ENCODE measurements at regions not wholly inside any gene's neighbourhood (a gene's known extent, or its start where the extent isn't known, plus 50 kb on each side); places are given as distances from the start of the nearest gene placed in this dataset.
A peak's percentile ranks its signal among the peaks of the same experiment; 100 is the strongest.

DNA sequence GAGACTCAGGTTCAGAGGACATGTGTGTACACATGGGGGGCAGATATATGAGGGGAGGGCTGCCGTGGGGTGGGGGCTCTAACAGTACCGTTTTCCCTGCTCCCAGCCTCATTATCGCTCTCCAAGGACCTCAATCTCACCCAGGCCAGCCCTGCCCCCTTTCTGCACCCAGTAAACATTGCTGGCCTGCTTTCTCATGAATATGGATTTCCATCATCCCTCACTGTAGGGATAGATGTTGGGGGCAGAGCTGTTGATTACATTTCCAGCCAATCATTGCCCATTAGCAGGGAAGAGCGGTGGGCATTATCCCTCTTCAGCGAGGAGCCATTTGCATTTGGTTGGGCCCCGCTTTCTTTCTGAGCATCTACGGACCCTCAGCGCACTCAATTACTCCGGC lies 273.8 kb downstream of the RPS6KC1 start:
- WGBS, 10 experiments: 40 to 100% (median 92%) methylated on average over 1 to 6 of the region's 9 CpGs; no CpG with 5 or more reads in 2 of the 10 experiments
- H3K27ac ChIP-seq: peak overlapping the region in 1 of 2 donors; percentile 35
- H3K4me1 ChIP-seq (replicated peaks in 1 of 2): peaks cover 12 to 18% of the 10 kb centered on the region in 2 donors
- ATAC-seq (replicated peaks in 6 of 8): peak in 5 of 8 experiments; percentile 49 to 85 (median 62)
- in situ Hi-C loops (cut with MboI; ENCODE audit: low pct_unique_long_range_greater_than_20kb in 2 of 9, low sequenced_read_pairs in 9 of 9, unreplicated experiment in 9 of 9): no loop called here
- no peak overlapping the region for H3K4me3 ChIP-seq

DNA sequence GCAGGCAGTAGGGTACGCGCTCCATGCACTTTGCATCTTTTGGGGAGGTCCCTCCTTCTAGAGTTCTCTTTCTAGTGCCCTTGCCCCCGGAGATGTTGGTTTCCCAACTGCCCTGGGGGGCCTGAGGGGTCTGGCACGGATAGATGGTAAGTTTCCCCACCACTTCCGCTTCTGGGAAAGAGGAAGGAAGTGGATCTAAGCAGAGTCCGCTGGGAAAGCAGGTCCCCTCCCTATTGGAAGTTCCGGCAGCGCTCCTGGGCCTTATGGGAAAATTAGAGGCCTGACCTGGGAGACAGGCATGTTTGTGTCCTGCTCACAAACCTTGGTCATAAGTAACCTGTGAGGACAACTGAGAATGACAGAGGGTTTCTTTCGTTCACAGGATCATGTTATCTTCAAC lies 274.4 kb downstream of the RPS6KC1 start:
- in situ Hi-C loops (cut with MboI; ENCODE audit: low pct_unique_long_range_greater_than_20kb in 2 of 9, low sequenced_read_pairs in 9 of 9, unreplicated experiment in 9 of 9): no loop called here
- no peak overlapping the region for H3K27ac ChIP-seq
- H3K4me1 ChIP-seq (replicated peaks in 1 of 2): peaks cover 12 to 15% of the 10 kb centered on the region in 2 donors
- no peak for ATAC-seq (replicated peaks in 6 of 8)
- H3K4me3 ChIP-seq: no peak overlapping the region
- whole genome bisulfite sequencing, 10 experiments: 72 to 100% (median 90%) methylated on average over 2 to 9 of the region's 9 CpGs; no CpG with 5 or more reads in 3 of the 10 experiments

DNA sequence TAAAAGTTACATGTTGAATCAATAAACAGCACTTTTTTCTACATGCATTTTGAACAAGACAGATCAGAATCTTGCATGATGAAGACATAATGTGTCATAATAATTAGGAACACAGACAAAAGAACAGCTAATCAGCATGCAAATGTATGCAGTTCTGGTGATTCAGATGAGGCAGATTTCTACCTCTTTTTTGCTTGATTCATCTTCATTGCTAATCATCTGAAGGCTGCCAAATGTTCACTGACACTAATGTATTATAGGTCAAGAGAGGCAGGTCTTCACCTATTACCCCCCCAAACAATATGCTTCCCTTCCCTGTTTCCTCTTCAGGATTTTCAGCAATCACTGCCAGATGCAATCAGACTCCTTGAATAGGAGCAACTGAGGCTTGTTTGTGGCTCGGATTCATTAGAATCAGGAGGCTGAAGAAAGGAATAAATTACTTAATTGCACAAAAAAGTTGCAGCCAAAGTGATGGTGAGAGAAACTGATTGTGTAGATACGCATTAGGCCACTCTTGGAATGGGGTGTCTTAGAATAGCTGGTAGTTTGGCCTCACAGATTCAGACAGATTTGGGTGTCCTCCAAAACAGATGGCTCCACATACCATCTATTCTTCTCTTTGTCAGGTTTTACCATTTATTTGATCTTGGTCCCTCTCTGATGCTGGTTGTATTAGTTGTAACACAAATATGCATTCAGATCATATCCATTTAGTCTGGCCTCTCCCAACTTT lies 275.4 kb downstream of the RPS6KC1 start:
- H3K27ac ChIP-seq: no peak overlapping the region

DNA sequence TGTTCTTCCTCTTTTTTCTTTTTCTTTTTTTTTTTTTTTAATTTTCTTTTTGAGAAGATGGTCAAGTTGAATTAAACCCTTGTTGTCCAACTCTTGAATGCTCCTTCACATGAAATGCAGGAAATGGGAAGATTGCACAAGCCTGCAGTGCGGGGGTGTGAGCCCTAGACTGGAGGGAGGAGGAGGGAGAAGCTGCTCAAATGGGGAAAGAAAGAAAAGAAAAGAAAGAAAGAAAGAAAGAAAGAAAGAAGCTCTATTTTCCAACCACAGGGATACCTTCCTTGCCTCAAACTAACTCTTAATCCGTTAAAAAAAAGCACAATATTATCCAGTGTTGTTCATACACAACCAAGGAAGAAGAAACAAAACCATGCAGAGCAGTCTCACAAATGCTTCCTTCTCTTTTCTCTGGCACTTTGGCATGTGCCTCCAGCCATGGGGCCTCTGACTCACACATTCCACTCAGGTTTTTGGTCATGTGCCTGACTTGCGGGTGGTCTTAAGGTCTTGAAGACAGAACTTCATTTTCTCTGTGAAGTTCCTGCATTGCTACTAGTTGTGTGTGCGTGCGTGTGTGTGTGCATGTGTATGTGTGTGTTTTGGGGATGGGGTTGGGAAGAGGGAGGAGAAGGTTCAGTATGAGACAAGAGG lies 276.1 kb downstream of the RPS6KC1 start:
- H3K27ac ChIP-seq: no peak overlapping the region
- ATAC-seq (replicated peaks in 6 of 8): peak in 2 of 8 experiments; percentile 59 to 74
- in situ Hi-C loops (cut with MboI; ENCODE audit: low pct_unique_long_range_greater_than_20kb in 2 of 9, low sequenced_read_pairs in 9 of 9, unreplicated experiment in 9 of 9): no loop called here

More for the DNA sequence above, 275.4 kb downstream of the RPS6KC1 start:
- WGBS, 10 experiments: 13 to 100% (median 83%) methylated on average over 1 to 2 of the region's 2 CpGs
- H3K4me3 ChIP-seq: no peak overlapping the region
- in situ Hi-C loops (cut with MboI; ENCODE audit: low pct_unique_long_range_greater_than_20kb in 2 of 9, low sequenced_read_pairs in 9 of 9, unreplicated experiment in 9 of 9): no loop called here
- H3K4me1 ChIP-seq (replicated peaks in 1 of 2): peaks cover 12 to 15% of the 10 kb centered on the region in 2 donors
- ATAC-seq (replicated peaks in 6 of 8): peak in 1 of 8 experiments; percentile 23

DNA sequence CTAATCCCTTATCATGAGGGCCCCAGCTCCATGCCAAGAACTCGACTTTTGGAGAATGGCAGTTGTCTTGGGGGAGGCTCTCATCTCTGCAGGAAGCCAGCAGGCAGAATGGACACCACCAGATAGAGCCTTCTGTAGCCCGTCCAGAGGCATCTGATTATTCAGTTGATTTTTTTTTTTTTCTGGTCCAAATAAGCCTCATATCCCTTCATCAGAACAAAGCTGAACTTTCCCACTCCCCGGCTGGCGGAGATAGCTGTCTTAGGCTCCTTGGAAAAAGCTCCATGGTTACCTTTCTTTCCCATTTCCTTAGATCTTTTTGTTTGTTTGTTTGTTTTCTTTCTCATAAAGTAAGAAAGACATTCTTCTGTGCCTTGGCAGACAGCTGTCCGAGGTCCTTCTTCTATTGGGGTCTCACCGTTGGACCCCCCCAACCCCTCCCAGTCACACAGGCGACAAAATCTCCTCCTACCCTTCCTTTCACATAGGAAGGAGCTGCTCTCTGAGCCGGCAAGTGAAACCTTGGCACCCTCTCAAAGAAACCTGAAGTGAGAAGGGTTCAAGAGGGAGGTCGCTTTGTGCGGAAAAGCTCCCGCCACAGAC lies 278.5 kb downstream of the RPS6KC1 start:
- 0 to 78% (median 66%) methylated on average over 1 to 10 of the region's 11 CpGs for WGBS, 10 experiments
- ATAC-seq (replicated peaks in 6 of 8): peak in 3 of 8 experiments; percentile 36 to 84 (median 66)
- in situ Hi-C loops (cut with MboI; ENCODE audit: low pct_unique_long_range_greater_than_20kb in 2 of 9, low sequenced_read_pairs in 9 of 9, unreplicated experiment in 9 of 9): no loop called here
- Histone ChIP-seq H3K4me3 (no peak overlapping the region), H3K27ac (no peak overlapping the region), H3K4me1 (replicated peaks in 1 of 2) (peaks cover 11 to 12% of the 10 kb centered on the region in 2 donors)

More for the DNA sequence above, 276.1 kb downstream of the RPS6KC1 start:
- peaks cover 12 to 15% of the 10 kb centered on the region in 2 donors for H3K4me1 ChIP-seq (replicated peaks in 1 of 2)
- no peak overlapping the region for H3K4me3 ChIP-seq
- WGBS, 10 experiments: 6 to 95% (median 58%) methylated on average over 2 to 5 of the region's 5 CpGs; no CpG with 5 or more reads in 2 of the 10 experiments

- ATAC-seq (replicated peaks in 6 of 8): no peak
- Histone ChIP-seq H3K27ac (no peak overlapping the region), H3K4me1 (replicated peaks in 1 of 2) (peaks cover 4 to 8% of the 10 kb centered on the region in 2 donors), H3K4me3 (no peak overlapping the region)
- 29 to 100% (median 93%) methylated on average over 1 to 3 of the region's 3 CpGs; no CpG with 5 or more reads in 3 of the 10 experiments for WGBS, 10 experiments
- in situ Hi-C loops (cut with MboI; ENCODE audit: low pct_unique_long_range_greater_than_20kb in 2 of 9, low sequenced_read_pairs in 9 of 9, unreplicated experiment in 9 of 9): no loop called here
Observed at GRCh38 chr1:213330281-213330680, 279.2 kb downstream of the RPS6KC1 start.

- in situ Hi-C loops (cut with MboI; ENCODE audit: low pct_unique_long_range_greater_than_20kb in 2 of 9, low sequenced_read_pairs in 9 of 9, unreplicated experiment in 9 of 9): no loop called here
- Histone ChIP-seq H3K27ac (no peak overlapping the region), H3K4me3 (no peak overlapping the region), H3K4me1 (replicated peaks in 1 of 2) (peaks cover 1 to 8% of the 10 kb centered on the region in 2 donors)
- WGBS, 10 experiments: 75 to 100% (median 92%) methylated on average over 1 to 4 of the region's 4 CpGs; no CpG with 5 or more reads in 2 of the 10 experiments
- no peak for ATAC-seq (replicated peaks in 6 of 8)
Observed at GRCh38 chr1:213331631-213332175, 280.7 kb downstream of the RPS6KC1 start.

GRCh38 chr1:213332491-213332890 lies 281.4 kb downstream of the RPS6KC1 start:
- Histone ChIP-seq H3K4me1 (replicated peaks in 1 of 2) (peaks cover 7 to 8% of the 10 kb centered on the region in 2 donors), H3K27ac (no peak overlapping the region), H3K4me3 (no peak overlapping the region)
- 20 to 86% (median 50%) methylated on average over 1 to 4 of the region's 4 CpGs; no CpG with 5 or more reads in 2 of the 10 experiments for WGBS, 10 experiments
- no peak for ATAC-seq (replicated peaks in 6 of 8)
- in situ Hi-C loops (cut with MboI; ENCODE audit: low pct_unique_long_range_greater_than_20kb in 2 of 9, low sequenced_read_pairs in 9 of 9, unreplicated experiment in 9 of 9): no loop called here

GRCh38 chr1:213333121-213333520 lies 282.1 kb downstream of the RPS6KC1 start:
- no peak for ATAC-seq (replicated peaks in 6 of 8)
- no peak overlapping the region for H3K4me3 ChIP-seq
- 0 to 95% (median 85%) methylated on average over 1 to 5 of the region's 5 CpGs; no CpG with 5 or more reads in 2 of the 10 experiments for WGBS, 10 experiments
- in situ Hi-C loops (cut with MboI; ENCODE audit: low pct_unique_long_range_greater_than_20kb in 2 of 9, low sequenced_read_pairs in 9 of 9, unreplicated experiment in 9 of 9): no loop called here
- H3K4me1 ChIP-seq (replicated peaks in 1 of 2): peaks cover 7 to 8% of the 10 kb centered on the region in 2 donors
- no peak overlapping the region for H3K27ac ChIP-seq

DNA sequence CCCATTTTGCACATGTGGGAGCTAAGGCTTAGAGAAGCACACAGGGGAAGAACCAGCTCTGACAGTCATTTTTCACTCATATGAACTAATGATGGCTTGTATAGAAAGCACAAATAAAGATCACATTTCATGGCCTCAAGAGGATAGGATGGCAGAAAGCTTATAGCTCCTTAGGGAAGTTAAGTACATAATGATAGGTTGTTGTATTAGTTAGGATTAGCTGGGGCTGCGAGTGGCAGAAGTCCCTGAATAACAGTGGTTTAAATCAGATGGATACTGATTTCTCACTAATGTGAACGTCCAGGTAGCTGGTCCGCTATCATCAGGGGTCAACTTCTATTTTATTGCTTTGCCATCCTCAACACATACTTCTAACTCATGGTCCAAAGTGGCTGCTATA lies 284.0 kb downstream of the RPS6KC1 start:
- Histone ChIP-seq H3K4me1 (replicated peaks in 1 of 2) (peaks cover 0 to 7% of the 10 kb centered on the region in 2 donors), H3K4me3 (no peak overlapping the region), H3K27ac (no peak overlapping the region)
- ATAC-seq (replicated peaks in 6 of 8): no peak
- in situ Hi-C loops (cut with MboI; ENCODE audit: low pct_unique_long_range_greater_than_20kb in 2 of 9, low sequenced_read_pairs in 9 of 9, unreplicated experiment in 9 of 9): no loop called here
- 11 to 90% (median 77%) methylated on average over 1 to 3 of the region's 3 CpGs; no CpG with 5 or more reads in 2 of the 10 experiments for WGBS, 10 experiments

DNA sequence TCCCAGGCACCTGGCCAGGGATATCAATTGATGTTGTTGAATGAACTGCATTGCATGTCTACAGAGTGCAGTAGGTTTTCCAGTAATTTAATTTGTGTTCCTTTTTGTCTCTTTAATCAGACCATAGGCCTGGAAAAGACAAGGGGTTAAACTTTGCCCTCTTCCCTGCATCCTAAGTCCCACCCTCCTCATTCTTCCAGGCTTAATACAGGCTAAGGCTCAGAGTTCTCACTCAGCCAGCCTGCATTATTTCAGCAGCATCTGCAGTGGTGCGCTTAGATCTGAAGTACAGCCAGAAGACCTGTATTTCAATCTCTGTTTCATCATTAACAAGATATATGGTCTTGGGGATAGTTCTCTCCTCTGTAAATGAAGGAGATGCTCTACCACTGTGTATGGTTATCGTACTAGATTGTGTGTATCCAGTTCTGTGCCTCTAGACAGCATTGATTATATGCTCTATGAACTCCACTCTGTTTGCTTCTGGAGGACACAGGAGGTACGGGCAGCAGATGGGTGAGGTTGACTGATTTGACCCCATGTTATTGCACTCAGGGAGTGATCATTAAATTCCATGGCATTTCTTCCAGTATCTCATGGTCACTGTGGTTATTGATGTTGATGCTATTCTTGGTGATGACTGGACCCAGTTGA lies 286.1 kb downstream of the RPS6KC1 start:
- 50 to 81% (median 70%) methylated on average over 2 to 3 of the region's 3 CpGs; no CpG with 5 or more reads in 3 of the 10 experiments for WGBS, 10 experiments
- no peak overlapping the region for H3K27ac ChIP-seq
- in situ Hi-C loops (cut with MboI; ENCODE audit: low pct_unique_long_range_greater_than_20kb in 2 of 9, low sequenced_read_pairs in 9 of 9, unreplicated experiment in 9 of 9): no loop called here
- peak in 3 of 8 experiments; percentile 43 to 83 (median 43) for ATAC-seq (replicated peaks in 6 of 8)
- H3K4me3 ChIP-seq: no peak overlapping the region
- peaks cover 0 to 7% of the 10 kb centered on the region in 2 donors for H3K4me1 ChIP-seq (replicated peaks in 1 of 2)

DNA sequence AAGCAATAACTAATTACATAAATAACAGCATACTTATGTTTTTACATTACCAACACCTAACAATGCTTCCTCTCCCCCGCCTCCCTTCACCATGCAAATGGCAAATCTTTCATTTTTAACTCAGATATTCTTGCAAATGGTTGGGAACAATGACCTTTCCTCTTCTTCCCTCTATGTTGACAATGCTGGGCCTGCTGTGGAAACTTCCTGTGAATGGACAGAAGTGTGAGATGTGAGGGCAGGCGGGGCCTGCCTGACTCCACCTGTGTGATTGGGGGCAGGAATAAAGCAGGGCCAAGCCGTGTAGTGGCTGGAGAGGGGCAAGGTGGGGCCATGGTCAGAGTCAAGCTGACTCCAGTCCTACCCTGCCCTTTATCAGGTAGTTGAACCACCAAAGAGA lies 289.6 kb downstream of the RPS6KC1 start:
- in situ Hi-C loops (cut with MboI; ENCODE audit: low pct_unique_long_range_greater_than_20kb in 2 of 9, low sequenced_read_pairs in 9 of 9, unreplicated experiment in 9 of 9): no loop called here
- Histone ChIP-seq H3K27ac (no peak overlapping the region), H3K4me3 (no peak overlapping the region), H3K4me1 (replicated peaks in 1 of 2) (peaks cover 0 to 7% of the 10 kb centered on the region in 2 donors)
- WGBS, 10 experiments: 0 to 100% (median 76%) methylated on average over 1 to 3 of the region's 3 CpGs; no CpG with 5 or more reads in 6 of the 10 experiments
- ATAC-seq (replicated peaks in 6 of 8): no peak

Data from motor neuron (in vitro differentiated cells).